ENCODE measurements at regions not wholly inside any gene's neighbourhood (a gene's known extent, or its start where the extent isn't known, plus 50 kb on each side); places are given as distances from the start of the nearest gene placed in this dataset.

GRCh38 chr15:89385596-89386331 lies 51.1 kb upstream of the POLG start:
- TF ChIP-seq, protein P1, sequence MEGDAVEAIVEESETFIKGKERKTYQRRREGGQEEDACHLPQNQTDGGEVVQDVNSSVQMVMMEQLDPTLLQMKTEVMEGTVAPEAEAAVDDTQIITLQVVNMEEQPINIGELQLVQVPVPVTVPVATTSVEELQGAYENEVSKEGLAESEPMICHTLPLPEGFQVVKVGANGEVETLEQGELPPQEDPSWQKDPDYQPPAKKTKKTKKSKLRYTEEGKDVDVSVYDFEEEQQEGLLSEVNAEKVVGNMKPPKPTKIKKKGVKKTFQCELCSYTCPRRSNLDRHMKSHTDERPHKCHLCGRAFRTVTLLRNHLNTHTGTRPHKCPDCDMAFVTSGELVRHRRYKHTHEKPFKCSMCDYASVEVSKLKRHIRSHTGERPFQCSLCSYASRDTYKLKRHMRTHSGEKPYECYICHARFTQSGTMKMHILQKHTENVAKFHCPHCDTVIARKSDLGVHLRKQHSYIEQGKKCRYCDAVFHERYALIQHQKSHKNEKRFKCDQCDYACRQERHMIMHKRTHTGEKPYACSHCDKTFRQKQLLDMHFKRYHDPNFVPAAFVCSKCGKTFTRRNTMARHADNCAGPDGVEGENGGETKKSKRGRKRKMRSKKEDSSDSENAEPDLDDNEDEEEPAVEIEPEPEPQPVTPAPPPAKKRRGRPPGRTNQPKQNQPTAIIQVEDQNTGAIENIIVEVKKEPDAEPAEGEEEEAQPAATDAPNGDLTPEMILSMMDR (IDR thresholded peaks at IDR 0.05; ENCODE audit: insufficient read depth, low read depth, low read length) = no peak
- no peak for TF ChIP-seq EZH2 (IDR thresholded peaks at IDR 0.05; ENCODE audit: insufficient read depth, low read length)
